KMS-11 (cell line): ENCODE measurements at regions not wholly inside any gene's neighbourhood (a gene's known extent, or its start where the extent isn't known, plus 50 kb on each side); places are given as distances from the start of the nearest gene placed in this dataset.

Source experiments
- H2AFZ ChIP-seq: fragments of 200-600 bp; sonication (generic); 2 replicates; pipeline ENCODE4 v1.6.1; 2016; ENCODE audit warnings: antibody characterized with exemption, mixed run types, low read depth
- H3K27ac ChIP-seq: fragments of 200-600 bp; sonication (generic); 2 replicates; pipeline ENCODE4 v1.6.1; 2016; ENCODE audit warnings: mild to moderate bottlenecking, mixed run types
- H3K27me3 ChIP-seq: fragments of 200-600 bp; sonication (generic); 2 replicates; pipeline ENCODE4 v1.6.1; 2017; ENCODE audit warnings: mild to moderate bottlenecking, low read depth, mixed run types, moderate library complexity; ENCODE audit not compliant: insufficient read depth
- H3K36me3 ChIP-seq: fragments of 200-600 bp; sonication (generic); 2 replicates; pipeline ENCODE4 v1.6.1; 2017; ENCODE audit warnings: mild to moderate bottlenecking, mixed run types; ENCODE audit not compliant: insufficient read depth
- H3K4me1 ChIP-seq: fragments of 200-600 bp; sonication (generic); 2 replicates; pipeline ENCODE4 v1.6.1; 2016; ENCODE audit warnings: mild to moderate bottlenecking, low read depth, mixed run types; ENCODE audit not compliant: poor library complexity, severe bottlenecking
- H3K4me2 ChIP-seq: fragments of 200-600 bp; sonication (generic); 2 replicates; pipeline ENCODE4 v1.7.0; 2016; ENCODE audit warnings: mild to moderate bottlenecking, mixed run types
- H3K4me3 ChIP-seq: fragments of 200-600 bp; sonication (generic); IDR thresholded peaks from 2 replicates; pipeline ENCODE4 v1.6.1; 2017; ENCODE audit warnings: low read depth, low read length, mixed read lengths; ENCODE audit not compliant: insufficient read depth
- H3K79me2 ChIP-seq: fragments of 200-600 bp; sonication (generic); 2 replicates; pipeline ENCODE4 v1.6.1; 2016; ENCODE audit warnings: low read depth, mixed run types; ENCODE audit not compliant: insufficient read depth
- H3K9ac ChIP-seq: fragments of 200-600 bp; sonication (generic); 2 replicates; pipeline ENCODE4 v1.6.1; 2016; ENCODE audit warnings: mild to moderate bottlenecking, mixed run types
- H4K20me1 ChIP-seq: fragments of 200-600 bp; sonication (generic); 2 replicates; pipeline ENCODE4 v1.6.1; 2016; ENCODE audit warnings: mild to moderate bottlenecking, mixed run types; ENCODE audit not compliant: insufficient read depth
- TF ChIP-seq, protein P1 (sequence below): fragments of 200-600 bp; sonication (generic); conservative IDR thresholded peaks from 2 replicates; pipeline ENCODE4 v1.6.1; 2017; ENCODE audit warnings: low read depth, mild to moderate bottlenecking, antibody characterized with exemption, low read length, moderate library complexity, mixed read lengths

DNA sequence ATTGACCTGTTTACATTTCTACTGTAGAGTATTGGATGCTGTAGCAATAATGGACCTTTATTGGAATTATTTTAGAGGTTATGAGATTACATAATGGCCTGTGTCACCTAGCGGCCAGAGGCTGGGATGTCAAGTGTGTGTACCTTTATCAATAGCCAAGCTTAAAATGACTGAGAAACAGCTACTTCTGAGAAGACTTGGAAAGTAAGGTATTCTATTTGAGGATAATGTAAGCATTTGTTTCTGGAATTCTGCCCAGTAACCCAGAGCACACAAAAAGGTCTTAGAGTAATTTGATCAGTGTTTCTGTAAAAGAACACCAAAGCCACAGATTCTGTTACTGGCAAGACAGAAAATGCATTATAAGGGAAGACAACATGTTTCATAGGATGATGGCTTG is 116.8 kb downstream of the MACIR start:
- Histone ChIP-seq H3K4me2 (no peak overlapping the region), H3K27me3 (no peaks in the 10 kb centered on the region), H4K20me1 (no peaks in the 10 kb centered on the region), H3K4me3 (no peak overlapping the region), H3K9ac (no peak overlapping the region), H2AFZ (no peak overlapping the region), H3K4me1 (no peaks in the 10 kb centered on the region), H3K27ac (no peak overlapping the region), H3K79me2 (no peaks in the 10 kb centered on the region), H3K36me3 (no peaks in the 10 kb centered on the region)
- TF ChIP-seq, protein P1, sequence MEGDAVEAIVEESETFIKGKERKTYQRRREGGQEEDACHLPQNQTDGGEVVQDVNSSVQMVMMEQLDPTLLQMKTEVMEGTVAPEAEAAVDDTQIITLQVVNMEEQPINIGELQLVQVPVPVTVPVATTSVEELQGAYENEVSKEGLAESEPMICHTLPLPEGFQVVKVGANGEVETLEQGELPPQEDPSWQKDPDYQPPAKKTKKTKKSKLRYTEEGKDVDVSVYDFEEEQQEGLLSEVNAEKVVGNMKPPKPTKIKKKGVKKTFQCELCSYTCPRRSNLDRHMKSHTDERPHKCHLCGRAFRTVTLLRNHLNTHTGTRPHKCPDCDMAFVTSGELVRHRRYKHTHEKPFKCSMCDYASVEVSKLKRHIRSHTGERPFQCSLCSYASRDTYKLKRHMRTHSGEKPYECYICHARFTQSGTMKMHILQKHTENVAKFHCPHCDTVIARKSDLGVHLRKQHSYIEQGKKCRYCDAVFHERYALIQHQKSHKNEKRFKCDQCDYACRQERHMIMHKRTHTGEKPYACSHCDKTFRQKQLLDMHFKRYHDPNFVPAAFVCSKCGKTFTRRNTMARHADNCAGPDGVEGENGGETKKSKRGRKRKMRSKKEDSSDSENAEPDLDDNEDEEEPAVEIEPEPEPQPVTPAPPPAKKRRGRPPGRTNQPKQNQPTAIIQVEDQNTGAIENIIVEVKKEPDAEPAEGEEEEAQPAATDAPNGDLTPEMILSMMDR: no peak

DNA sequence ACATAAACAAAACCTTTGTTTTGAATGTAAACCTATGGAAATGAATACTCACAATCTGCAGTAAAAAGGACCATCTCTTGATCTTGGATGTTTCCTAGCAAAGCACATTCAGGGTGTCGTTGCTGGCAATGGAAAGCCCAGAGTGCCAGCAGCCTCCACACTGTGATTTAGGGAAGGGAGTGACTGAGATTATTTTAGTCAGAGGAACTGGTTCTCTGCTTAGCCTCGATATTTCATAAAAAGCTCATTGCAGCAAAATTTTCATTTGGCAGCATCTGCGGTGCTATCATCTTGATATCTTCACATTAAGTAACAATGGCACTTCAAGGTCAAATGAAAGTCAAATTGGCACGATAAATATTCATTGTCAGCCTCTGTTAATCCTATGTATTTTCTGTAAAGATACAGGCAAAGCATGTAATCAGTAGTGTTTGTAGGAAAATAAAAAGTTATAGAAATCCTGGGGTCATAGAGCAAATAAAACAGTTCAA is 116.0 kb downstream of the MACIR start:
- Histone ChIP-seq H3K9ac (no peak overlapping the region), H3K79me2 (no peaks in the 10 kb centered on the region), H2AFZ (no peak overlapping the region), H3K4me3 (no peak overlapping the region), H3K4me2 (no peak overlapping the region), H3K4me1 (no peaks in the 10 kb centered on the region), H4K20me1 (no peaks in the 10 kb centered on the region), H3K27ac (no peak overlapping the region), H3K27me3 (no peaks in the 10 kb centered on the region), H3K36me3 (no peaks in the 10 kb centered on the region)
- TF ChIP-seq, protein P1: no peak

GRCh38 chr5:103373597-103374472 is 115.3 kb downstream of the MACIR start:
- Histone ChIP-seq H4K20me1 (no peaks in the 10 kb centered on the region), H3K27ac (no peak overlapping the region), H3K4me2 (no peak overlapping the region), H2AFZ (no peak overlapping the region), H3K36me3 (no peaks in the 10 kb centered on the region), H3K9ac (no peak overlapping the region), H3K27me3 (no peaks in the 10 kb centered on the region), H3K79me2 (no peaks in the 10 kb centered on the region), H3K4me1 (no peaks in the 10 kb centered on the region), H3K4me3 (no peak overlapping the region)
- TF ChIP-seq, protein P1: no peak

DNA sequence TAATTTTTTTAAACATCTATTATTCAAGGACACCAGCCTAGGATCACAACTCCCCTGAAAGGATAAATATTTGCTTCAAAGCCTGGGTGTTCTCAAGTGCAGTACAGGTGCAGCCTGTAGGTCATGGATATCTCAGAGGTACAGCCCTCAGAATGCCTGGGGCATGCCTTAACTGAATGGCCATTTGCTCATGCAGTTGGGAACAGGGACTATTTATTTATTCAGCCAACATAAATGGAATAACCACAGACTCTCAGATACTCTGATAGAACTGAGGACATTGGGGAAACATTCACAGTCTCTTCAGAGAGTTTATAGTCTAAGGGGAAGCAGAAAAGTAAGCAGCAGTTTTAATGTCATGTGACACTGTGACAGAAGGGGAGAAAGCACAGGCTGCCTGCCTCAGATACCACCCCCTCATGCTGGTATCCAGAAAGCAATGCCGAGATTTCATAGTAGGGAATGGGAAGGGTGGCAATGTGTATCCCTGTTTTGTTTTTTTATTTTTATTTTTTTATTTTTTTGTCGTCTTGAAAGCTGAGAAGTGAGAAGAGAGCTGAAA is 112.6 kb downstream of the MACIR start:
- Histone ChIP-seq H3K4me2 (no peak overlapping the region), H3K27me3 (no peaks in the 10 kb centered on the region), H2AFZ (no peak overlapping the region), H3K27ac (no peak overlapping the region), H3K36me3 (no peaks in the 10 kb centered on the region), H3K4me3 (no peak overlapping the region), H3K4me1 (no peaks in the 10 kb centered on the region), H3K79me2 (no peaks in the 10 kb centered on the region), H3K9ac (no peak overlapping the region), H4K20me1 (no peaks in the 10 kb centered on the region)
- TF ChIP-seq, protein P1: no peak
